HG03066 (cell line): ENCODE measurements at regions not wholly inside any gene's neighbourhood (a gene's known extent, or its start where the extent isn't known, plus 50 kb on each side); places are given as distances from the start of the nearest gene placed in this dataset.

Source experiments
- ATAC-seq: cut with Tn5 transposase; IDR thresholded peaks from one replicate; pipeline ENCODE4 v1.9.1; 2021; ENCODE audit warnings: low read depth; ENCODE audit not compliant: unreplicated experiment

GRCh38 chr16:72243621-72244020 is 71.7 kb upstream of the PMFBP1 start:
- no peak for ATAC-seq

DNA sequence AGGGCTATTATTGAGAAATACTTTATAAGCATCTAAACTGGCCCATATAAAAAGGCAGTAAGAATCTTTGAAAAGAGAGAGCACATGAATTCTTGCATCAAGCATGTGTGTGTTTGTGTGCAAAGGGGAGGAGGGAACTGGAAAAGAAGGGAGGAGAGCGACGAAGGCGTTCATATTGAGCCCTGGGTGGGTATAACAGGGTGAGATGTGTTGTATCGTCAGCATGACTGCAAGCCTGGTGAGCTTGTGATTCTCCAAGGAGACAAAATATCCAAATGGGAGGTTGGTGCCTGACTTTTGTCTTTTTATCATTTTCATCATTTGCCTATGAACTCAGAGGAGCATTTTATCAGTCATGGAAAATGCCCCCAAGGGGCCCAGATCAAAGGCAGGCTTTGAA is 70.8 kb upstream of the PMFBP1 start:
- ATAC-seq, result no peak

GRCh38 chr16:72241930-72242329 is 70.0 kb upstream of the PMFBP1 start:
- ATAC-seq, result no peak

GRCh38 chr16:72241008-72241407 is 69.1 kb upstream of the PMFBP1 start:
- no peak for ATAC-seq

- no peak for ATAC-seq
Measured at GRCh38 chr16:72240466-72240865, 68.5 kb upstream of the PMFBP1 start.

- no peak for ATAC-seq
Measured at GRCh38 chr16:72236866-72237265, 64.9 kb upstream of the PMFBP1 start.

- no peak for ATAC-seq
Measured at GRCh38 chr16:72234387-72234786, 62.4 kb upstream of the PMFBP1 start.

GRCh38 chr16:72228014-72228413 is 56.1 kb upstream of the PMFBP1 start:
- ATAC-seq, result no peak

GRCh38 chr16:72226136-72226535 is 54.2 kb upstream of the PMFBP1 start:
- no peak for ATAC-seq

DNA sequence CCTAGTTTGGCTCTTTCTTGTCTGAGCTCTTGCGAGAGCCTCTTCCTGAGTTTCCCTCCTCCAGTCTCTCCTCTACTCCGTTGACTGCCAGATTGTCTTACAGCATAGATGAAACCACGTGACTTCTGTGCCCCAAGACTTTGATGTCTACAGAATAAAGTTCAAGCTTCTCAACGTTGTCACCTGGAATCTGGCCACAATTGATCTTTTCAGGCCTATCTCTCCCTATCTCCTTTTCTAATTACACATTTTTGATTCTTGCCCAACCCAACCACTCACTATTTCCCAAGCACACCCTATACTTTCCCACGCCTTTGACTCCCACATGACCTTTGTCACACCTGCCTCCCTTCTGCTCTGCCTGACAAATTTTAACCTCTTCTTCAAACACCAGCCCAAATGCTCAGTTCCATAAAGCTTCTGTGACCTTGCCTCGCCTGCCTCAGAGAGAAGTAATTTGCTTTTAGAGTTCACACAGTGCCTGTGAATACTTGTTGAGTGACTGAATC is 52.4 kb upstream of the PMFBP1 start:
- no peak for ATAC-seq

GRCh38 chr16:72222503-72222902 is 50.5 kb upstream of the PMFBP1 start:
- ATAC-seq, result no peak
